SK-N-SH treated with all-trans-retinoic acid at 6 μM for 48 hours (cell line): ENCODE measurements at regions not wholly inside any gene's neighbourhood (a gene's known extent, or its start where the extent isn't known, plus 50 kb on each side); places are given as distances from the start of the nearest gene placed in this dataset.

Experiments
- RARB ChIP-seq: fragments of 250-450 bp; sonication (Bioruptor Pico); IDR thresholded peaks from 2 replicates; pipeline ENCODE4 v1.8.0; 2021; ENCODE audit warnings: mild to moderate bottlenecking, moderate library complexity
- TF ChIP-seq, protein P1 (sequence below): fragments of 250-450 bp; sonication (Bioruptor Pico); IDR thresholded peaks from 2 replicates; pipeline ENCODE4 v1.8.0; 2020; ENCODE audit warnings: mild to moderate bottlenecking, moderate library complexity, borderline replicate concordance

DNA sequence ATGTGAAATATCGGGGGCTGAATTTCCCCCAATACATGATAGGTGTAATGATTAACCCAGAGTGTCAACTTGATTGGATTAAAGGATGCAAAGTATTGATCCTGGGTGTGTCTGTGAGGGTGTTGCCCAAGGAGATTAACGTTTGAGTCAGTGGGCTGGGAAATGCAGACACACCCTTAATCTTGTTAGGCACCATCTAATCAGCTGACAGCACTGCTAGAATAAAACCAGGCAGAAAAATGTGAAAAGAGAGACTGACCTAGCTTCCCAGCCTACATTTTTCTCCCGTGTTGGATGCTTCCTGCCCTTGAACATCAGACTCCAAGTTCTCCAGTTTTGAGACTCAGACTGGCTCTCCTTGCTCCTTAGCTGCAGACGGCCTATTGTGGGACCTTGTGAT lies 247.8 kb downstream of the OTOL1 start:
- TF ChIP-seq RARB (CRISPR knock-in tag), result no peak
- TF ChIP-seq, protein P1, sequence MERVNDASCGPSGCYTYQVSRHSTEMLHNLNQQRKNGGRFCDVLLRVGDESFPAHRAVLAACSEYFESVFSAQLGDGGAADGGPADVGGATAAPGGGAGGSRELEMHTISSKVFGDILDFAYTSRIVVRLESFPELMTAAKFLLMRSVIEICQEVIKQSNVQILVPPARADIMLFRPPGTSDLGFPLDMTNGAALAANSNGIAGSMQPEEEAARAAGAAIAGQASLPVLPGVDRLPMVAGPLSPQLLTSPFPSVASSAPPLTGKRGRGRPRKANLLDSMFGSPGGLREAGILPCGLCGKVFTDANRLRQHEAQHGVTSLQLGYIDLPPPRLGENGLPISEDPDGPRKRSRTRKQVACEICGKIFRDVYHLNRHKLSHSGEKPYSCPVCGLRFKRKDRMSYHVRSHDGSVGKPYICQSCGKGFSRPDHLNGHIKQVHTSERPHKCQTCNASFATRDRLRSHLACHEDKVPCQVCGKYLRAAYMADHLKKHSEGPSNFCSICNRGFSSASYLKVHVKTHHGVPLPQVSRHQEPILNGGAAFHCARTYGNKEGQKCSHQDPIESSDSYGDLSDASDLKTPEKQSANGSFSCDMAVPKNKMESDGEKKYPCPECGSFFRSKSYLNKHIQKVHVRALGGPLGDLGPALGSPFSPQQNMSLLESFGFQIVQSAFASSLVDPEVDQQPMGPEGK (CRISPR knock-in tag), result no peak
